Inflammatory macrophage (primary cell): ENCODE measurements at regions not wholly inside any gene's neighbourhood (a gene's known extent, or its start where the extent isn't known, plus 50 kb on each side); places are given as distances from the start of the nearest gene placed in this dataset.
"Not testable (repeated sequence)": the region's sequence is repeated elsewhere in the genome, so short reads cannot be mapped to it uniquely, and the experiment has no call there.

ENCODE experiments used
- DNase-seq, 2 donors: peaks; one replicate each; pipeline ENCODE4 v3.0.0-alpha.2; 2020 to 2022

DNA sequence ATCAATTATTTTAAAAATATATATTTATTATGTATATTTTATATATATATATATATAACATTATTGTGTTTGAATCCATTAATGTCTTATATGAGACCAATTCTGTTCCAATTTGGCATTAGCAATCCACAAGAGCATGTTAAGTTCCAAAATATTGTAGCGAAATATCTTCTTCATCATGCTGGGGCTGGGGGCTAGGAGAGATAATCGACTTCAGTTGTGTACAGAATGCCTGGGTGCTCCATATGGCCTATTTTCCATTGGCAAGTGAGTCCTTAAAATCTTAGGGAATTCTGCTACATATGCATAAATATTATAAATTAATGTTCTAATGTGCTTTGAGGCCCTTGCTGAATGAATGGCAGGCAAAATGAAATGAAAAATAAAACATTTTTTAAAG lies 117.7 kb downstream of the PCDH7 start:
- no peak for DNase-seq

DNA sequence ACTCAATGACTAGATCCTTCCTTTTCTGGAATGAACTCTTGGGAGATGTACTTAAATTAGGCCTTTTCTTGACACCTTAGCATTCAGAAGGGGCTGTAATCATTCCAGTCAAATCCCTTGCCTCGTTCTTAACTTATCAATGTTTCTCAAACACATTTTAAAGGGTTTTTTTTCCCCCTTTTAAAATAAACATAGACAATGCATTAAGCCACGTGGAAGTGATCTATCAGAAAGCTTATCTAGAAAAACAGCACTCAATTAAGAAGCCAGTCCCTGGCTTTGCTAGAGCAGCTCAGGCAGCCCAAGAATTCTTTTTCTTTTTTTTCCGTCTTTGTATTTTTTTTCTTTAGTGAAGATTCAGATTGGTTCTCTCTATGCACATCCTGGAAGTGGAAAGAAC lies 118.2 kb downstream of the PCDH7 start:
- no peak for DNase-seq

DNA sequence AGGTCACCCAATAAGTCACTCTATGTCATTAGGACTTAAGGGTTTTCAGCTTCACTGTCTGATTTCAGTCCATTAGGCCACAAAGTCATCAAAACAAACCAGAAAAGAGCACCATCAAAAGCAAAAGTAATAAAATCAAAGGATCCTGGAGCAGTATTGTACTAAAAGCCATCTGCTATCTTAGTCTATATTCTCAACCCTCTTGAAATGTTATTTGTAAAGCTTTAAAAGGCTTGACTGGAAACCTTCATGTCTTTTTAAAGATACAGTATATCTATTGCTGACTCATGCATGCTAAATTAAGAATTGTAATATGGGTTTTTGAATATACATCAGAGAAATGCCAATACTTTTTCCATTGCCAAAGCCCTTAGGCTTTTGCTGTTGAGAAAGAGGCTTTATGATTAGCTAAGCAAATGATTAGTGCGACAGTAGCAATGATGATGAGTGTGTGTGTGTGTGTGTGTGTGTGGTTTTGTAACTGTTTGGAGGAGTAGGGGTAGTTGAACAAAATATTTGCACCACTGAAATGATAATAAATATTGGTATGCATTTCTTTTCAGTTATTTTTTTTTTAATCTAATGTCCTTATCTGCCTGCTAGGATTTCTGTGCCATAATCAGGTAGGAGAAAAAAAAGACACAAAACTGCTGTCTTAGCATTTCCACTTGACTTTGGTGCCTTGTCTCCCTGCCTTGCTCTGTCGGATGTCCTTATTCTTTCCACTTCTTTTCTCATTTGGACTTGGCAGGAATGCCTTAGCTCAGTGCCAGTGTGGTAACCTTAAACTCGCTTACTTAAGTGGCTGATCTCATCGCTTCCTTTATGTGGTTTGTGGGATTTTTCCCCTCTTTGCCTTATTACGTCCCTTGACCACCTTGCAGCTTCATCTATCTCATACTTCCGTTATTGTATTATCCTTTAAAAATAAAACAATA lies 119.7 kb downstream of the PCDH7 start:
- DNase-seq: no peak

DNA sequence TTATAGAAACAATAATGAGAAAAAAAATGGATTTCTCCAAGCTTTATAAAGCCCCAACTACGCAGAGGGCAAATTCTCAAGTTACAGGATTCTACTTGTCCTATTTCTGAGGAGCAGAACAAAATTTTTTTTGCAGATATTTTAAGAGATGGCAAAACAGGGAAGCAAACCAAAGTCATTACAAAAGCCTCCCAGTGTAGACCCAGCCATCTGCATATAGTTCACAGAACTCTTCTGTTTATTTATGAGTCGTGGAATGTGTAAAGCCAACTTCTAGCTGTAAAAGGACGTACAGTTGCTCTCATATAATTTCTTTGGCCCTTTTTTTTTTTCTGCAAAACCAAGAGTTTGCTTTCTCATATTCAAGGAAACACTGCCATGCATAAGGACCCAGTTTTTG lies 120.4 kb downstream of the PCDH7 start:
- DNase-seq: no peak

DNA sequence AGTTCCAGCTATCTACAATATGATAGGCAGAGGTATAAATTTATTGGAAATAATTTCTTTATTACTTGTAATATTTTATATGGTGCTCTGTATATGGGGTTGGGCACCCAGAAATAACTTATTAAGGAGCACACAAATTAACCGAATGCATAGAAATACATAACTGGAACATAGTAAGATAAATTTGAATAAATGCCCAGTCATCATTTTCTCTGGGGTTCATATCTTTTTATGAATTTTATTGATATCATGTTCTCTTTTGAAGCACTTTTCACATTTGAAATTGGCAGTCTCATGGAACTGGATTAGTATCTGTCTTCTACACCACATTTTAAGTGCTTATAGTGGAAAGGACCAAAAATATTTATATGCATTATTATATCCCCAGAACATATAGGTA lies 122.0 kb downstream of the PCDH7 start:
- DNase-seq: no peak

DNA sequence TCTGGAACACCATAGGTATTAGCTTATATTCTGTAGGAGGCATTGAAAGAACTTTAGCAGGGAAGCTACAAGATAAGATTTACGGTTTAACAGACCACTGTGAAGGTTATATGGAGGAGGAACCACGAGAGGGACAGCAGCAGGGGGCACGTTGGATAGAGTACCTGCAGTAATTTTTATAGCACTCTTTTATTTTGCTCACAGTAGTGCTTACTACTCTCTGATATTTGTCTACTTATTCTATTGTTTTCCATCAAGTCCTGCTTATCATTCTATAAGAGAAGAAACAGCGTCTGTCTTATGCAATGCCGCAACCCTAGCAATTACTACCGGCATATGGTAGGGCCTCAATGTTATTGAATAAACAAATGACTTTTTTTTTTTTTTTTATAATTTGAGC lies 122.5 kb downstream of the PCDH7 start:
- DNase-seq: no peak

DNA sequence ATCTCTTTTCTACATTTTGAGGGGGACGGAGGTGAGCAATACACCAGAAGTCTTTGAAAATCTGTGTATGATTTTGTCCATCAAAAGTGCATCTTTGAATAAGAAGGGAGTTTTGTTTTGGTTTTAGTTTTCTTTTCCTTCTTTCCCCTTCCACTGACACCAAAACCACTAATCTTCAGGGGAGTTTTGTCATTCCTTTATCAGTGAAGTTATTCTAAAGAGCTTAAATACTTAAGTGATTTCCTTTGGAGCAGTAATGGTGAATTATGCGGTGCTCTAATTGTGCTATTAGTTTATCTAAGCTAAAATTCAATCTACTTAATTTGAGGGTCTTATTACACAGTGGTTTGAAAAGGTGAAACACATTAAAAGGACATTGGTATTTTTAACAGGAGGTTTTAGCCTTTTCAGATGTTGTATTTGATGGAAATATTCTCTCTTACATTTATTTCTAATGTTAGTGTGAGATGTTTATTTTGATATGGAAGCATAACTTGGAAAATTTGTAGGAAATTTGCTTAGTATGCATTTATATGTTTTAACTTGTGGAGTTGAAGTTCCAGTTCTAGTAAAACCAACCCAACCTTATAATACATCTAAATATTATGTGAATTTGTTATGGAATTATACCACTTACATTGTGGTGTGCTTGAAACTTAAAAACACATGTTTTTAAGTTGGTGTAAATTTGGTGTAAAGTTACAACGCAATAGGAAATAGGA lies 124.9 kb downstream of the PCDH7 start:
- DNase-seq: no peak

DNA sequence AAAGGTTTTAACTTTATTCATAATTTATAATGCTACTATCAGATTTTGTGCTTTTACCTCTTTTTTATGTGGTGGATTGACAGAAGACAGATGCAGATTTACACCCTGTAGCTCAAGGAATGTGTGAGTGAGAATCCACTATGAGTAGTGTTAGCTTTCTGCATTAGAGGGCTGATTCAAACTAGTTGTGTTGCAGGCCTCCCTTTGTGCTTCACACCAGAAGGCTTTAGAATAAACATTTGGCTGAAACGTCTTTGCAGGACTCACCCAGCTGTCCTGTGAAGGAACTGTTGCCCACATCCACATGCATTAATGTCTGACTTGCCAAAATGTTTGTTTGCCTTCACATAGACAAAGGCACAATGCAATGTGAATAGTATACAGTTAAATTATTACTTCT lies 127.0 kb downstream of the PCDH7 start:
- DNase-seq: no peak

DNA sequence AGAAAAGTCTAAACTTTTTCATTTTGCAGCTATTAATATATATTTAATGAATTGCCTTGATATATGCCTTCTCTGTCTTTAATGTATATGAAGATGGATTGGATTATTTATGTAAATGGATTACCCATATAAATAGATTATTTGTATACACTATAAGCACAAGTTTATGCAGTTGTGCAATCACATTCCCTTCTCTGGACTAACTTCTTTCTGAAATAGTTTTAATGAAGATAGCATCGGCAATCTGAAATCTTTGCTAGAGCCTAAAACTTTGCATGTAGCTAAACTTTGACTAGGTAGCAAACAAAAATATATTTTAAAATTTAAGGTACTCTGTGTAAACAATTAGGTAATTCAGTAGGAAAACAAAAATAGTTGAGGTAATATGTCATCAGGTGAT lies 127.8 kb downstream of the PCDH7 start:
- no peak for DNase-seq

DNA sequence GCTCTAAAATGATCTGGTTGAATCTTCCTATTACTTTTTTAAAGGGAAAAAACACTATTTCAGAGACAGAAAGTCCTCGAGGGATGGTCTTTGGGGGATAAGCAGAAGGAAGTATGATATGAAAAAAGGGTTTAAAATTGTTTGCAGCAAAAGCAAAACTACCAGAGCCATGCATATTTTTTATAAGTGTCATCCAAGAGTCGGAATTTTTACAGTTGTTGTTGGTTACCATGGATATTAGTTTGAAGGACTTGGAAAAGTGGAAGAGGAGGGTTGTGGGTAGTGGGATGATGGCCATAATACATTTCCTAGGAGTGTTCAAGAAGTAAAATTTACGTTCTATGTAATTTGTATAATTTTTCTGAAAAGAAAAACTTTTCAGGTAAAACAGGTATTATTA lies 134.4 kb downstream of the PCDH7 start:
- no peak for DNase-seq

DNA sequence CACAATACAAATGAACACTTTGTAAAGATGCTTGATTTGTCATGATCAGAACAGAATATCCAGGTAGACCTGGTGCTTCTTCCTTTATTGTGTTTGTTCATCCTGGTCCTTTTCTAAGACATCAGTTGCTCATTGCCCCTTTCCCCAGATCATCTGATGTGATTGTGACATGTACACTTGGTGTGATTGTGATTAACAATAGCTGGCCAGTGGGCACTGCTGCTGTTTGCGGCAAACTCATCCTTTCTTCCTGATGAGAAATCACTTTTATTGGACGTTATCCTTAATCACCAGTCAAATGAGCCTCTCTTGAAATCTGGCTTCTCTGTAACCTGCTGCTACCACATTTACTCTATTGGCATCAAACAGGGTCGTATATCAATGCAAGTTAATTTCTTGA lies 135.1 kb downstream of the PCDH7 start:
- no peak for DNase-seq

DNA sequence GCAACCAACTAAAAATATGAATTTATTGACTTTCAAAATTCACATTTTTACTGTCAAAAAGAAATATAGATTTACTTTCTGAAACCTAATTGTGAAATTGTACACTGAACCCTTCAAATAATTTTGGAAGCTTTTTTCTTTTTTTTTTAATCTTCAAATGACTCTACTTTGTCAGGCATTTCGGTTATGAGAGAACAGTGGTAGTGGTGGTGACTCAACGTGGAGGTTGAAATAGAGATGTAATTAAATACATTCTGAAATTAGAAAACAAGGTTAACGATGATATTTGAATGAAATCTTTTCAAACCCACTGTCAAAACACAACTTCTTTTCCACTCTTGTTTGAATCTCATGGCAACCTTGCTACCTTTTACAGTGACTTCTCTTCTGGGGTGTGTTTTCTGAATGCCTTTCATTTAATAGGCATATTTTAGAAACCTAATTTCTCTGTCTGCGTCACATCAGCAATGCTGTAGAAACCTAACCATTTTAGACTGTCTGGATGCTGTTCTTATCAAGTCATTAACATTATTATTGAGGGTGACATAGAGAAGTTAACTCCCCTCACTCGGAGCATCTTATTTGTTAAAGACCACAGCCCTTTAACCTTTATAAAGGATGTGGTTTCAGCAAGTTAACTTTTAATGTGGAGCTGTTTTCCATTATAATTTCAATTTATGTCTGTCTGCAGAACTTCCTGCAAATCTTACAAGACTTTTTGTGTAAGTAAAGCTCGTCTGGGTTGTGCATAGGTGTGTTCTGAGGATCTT lies 136.8 kb downstream of the PCDH7 start:
- no peak for DNase-seq

DNA sequence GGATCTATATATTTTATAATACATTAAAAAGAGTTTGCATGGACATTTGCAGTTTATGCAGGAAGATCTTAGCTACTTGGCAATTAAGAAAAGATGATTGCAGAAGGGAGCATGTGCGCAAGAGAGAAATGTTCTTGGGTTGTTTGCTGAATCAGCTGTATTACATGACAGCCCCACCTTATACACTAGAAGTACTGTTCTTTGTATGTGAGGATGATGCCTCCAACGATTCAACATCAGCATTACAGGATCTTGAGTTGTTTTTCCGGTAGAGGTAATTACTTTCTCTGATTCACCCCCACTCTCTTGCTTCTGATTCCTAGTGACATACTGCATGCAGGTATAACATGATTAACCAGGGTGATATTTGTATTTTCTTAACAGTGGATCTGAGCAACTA lies 140.8 kb downstream of the PCDH7 start:
- DNase-seq: no peak

DNA sequence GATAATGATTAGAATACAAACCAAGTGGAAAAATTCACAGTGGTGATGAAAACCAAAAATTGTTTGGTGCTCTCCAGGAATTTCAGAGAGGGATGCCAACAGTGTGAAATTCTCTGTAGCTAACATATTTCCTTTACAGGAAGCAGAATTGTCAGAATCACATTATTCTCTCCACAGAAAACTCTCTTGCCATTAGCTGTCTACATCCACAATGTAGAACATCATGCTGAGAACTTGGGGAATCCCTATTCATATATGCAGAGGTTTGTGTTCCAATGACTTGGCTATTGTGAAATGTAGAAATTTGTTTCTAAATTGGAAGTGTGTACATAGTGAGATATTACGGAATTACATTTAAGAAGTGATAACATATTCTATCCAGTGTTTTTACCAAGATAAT lies 142.0 kb downstream of the PCDH7 start:
- no peak for DNase-seq

DNA sequence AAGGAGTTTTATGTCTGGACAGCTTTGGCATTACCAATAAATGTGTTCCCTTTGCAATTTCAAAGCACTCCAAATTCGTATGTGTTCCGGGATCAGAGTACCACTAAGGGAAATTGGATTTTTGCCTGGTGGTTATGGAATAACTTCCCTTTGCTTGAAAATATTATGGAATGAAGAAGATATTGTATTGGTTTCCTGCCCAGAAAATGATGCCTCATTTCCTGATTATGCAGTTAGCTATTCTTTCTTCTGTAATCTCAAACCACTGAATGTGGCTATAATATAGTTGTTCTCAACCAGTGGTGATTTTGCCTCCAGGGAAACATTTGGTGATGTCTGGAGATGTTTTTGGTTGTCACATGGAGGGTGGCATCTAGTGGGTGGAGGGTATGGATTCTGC lies 142.9 kb downstream of the PCDH7 start:
- DNase-seq: no peak

DNA sequence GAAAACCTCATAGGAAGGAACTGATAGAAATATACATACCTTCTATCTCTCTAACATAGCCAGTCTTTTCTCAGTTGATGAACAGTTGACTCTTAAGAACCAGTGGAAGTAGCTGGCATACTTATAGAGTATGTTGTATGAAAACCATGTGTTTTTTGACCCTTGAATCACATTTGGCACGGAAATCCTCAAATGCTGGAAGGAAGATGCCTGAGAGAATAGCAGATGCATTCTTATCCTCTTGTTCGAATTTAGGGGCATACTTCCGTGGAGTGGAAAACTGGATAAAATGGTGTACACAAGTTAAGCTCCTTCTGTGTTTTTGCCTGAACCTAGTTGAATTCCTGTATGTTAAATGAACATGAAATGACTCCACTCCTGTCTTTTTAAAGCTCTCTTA lies 145.5 kb downstream of the PCDH7 start:
- DNase-seq: no peak

DNA sequence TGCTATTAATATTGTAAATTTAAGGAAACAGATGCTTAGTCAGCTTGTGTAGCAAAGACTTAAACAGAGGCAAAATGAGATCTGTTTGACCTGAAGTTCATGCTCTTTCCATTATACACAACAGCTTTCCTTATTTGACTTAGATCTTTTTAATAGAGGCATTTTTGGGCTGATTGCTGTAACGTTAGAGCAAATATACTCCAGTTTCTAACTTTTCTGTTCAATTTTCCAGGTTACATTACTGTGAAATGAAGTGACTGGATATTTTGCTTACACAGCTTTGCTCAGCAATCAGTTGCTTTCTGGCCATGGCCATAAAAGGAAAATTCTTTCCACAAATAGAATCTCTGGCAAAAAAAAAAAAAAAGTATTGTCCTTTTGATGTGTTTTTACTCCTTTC lies 146.2 kb downstream of the PCDH7 start:
- no peak for DNase-seq

DNA sequence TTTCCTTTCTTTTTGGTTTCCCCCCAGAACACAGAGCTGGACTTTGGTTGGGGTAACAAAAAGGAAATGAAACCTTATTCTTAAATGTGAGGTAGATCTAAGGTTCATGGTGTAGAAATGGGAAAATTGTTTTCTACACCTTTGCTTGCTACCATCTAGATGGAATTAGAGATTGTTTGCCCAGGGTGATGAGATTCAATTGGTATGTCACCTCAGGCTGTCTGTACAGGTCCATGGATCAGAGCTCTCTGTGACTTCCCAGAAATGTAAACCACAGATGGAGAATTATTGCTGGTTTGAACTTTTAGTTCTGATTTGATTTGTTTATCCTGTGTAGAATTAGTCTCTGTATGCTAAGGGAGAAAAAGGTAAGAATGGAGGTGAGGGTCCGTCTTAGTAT lies 146.7 kb downstream of the PCDH7 start:
- no peak for DNase-seq

DNA sequence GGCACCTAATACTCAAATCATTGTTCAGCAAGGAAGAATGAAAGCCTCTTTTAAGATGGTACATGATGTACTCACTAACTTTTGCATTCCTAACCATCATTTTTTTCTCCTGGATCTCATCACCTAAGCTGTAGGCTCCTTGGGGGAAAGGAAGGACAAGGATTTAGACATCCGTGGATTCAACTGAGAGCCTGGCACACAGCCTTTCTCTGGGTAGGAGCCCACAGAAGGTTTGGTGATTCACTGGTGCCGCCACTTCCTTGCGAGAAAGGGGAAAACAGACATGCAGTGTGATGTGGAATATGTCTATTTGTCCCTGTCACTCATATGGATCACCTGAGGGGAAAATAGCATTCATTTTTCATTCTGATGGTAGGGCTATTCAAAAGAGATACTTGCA lies 147.3 kb downstream of the PCDH7 start:
- DNase-seq: no peak

DNA sequence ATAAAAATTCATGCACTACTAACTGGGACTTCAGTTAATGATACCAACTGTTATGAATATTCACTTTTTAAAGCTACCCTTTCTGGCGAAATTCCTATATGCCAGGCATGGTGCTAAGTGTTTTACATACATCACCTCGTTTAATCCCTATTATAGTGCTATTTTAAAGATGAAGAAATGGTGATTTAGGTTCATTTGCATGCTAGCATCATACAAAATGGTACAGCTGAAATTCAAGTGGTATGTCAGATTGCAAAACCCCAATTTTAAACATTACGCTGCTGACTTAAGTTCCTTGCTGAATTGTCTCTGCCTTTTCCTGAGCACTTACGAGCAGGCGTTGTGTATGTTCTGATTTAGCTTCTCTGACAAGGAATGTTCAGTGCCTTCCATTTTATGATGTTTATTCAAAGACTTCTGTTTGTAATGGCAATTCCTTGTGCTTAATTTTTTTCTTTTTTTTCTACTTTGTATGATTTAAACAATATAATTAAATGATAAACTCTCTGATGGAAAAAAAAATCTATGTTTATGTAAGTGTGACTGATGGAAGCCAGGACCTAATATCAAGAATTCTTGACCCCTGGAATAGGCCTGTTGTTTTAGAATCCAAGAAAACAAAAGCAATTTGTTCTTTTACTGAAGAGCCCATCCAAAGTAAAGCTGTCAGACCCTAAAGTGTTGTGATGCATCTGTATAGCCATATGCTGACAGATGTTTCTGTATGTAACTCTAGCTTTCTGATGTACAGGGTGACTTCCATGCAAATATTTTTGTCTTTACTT lies 148.1 kb downstream of the PCDH7 start:
- no peak for DNase-seq

DNA sequence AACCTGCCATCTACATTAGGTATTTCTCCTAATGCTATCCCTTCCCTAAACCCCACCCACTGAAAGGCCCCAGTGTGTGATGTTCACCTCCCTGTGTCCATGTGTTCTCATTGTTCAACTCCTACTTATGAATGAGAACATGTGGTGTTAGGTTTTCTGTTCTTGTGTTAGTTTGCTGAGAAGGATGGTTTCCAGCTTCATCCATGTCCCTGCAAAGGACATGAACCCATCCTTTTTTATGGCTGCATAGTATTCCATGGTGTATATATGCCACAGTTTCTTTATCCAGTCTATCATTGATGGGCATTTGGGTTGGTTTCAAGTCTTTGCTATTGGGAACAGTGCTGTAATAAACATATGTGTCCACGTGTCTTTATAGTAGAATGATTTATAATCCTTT lies 149.2 kb downstream of the PCDH7 start:
- DNase-seq: not testable (repeated sequence)

DNA sequence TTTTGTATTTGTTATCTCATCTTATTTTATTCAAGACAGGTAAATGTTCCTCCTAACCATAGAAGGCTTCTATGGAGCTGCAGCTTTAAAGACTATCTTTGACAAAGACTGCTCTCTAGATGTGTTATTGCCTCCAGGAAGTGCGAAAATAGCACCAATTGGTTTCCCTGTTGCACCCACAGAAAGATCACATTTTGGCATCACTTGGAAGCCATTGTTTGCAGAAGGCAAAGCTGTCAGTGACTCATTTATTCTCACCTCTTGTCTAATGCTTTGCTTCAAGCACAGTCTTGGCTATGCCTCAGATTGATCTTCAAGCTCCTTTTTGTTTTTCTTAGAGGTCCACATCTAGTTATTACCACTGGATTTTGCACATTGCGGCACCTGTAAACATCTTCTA lies 150.3 kb downstream of the PCDH7 start:
- DNase-seq: no peak
